Chondrocyte (in vitro differentiated cells): ENCODE measurements at regions not wholly inside any gene's neighbourhood (a gene's known extent, or its start where the extent isn't known, plus 50 kb on each side); places are given as distances from the start of the nearest gene placed in this dataset.

Experiments used
- DNase-seq: peaks from one replicate; pipeline ENCODE4 v3.0.0; 2021; ENCODE audit warnings: mixed read lengths, low spot score
- H3K27ac Mint-ChIP-seq: one replicate; pipeline ENCODE4 v1.8.0; 2021; ENCODE audit warnings: mild to moderate bottlenecking, moderate library complexity, mixed read lengths; ENCODE audit not compliant: unreplicated experiment
- H3K27me3 Mint-ChIP-seq: 2 replicates; pipeline ENCODE4 v1.8.0; 2021; ENCODE audit warnings: low read depth, mixed read lengths
- H3K36me3 Mint-ChIP-seq: 2 replicates; pipeline ENCODE4 v1.8.0; 2021; ENCODE audit warnings: low read depth, mixed read lengths
- H3K4me1 Mint-ChIP-seq: 2 replicates; pipeline ENCODE4 v1.8.0; 2021; ENCODE audit warnings: low read depth, mild to moderate bottlenecking, mixed read lengths
- H3K4me3 Mint-ChIP-seq: one replicate; pipeline ENCODE4 v1.8.0; 2021; ENCODE audit warnings: mild to moderate bottlenecking, moderate library complexity, mixed read lengths; ENCODE audit not compliant: unreplicated experiment
- H3K9me3 Mint-ChIP-seq: 2 replicates; pipeline ENCODE4 v1.8.0; 2021; ENCODE audit warnings: low read depth, mixed read lengths
- TF ChIP-seq, protein P1 (sequence below): fragments of 200-600 bp; sonication (generic); IDR thresholded peaks from 2 replicates; pipeline ENCODE4 v1.5.0; 2021; ENCODE audit warnings: antibody characterized with exemption, mild to moderate bottlenecking, moderate library complexity

- H3K4me3 Mint-ChIP-seq: no peak overlapping the region
- H3K27ac Mint-ChIP-seq: no peak overlapping the region
- TF ChIP-seq, protein P1, sequence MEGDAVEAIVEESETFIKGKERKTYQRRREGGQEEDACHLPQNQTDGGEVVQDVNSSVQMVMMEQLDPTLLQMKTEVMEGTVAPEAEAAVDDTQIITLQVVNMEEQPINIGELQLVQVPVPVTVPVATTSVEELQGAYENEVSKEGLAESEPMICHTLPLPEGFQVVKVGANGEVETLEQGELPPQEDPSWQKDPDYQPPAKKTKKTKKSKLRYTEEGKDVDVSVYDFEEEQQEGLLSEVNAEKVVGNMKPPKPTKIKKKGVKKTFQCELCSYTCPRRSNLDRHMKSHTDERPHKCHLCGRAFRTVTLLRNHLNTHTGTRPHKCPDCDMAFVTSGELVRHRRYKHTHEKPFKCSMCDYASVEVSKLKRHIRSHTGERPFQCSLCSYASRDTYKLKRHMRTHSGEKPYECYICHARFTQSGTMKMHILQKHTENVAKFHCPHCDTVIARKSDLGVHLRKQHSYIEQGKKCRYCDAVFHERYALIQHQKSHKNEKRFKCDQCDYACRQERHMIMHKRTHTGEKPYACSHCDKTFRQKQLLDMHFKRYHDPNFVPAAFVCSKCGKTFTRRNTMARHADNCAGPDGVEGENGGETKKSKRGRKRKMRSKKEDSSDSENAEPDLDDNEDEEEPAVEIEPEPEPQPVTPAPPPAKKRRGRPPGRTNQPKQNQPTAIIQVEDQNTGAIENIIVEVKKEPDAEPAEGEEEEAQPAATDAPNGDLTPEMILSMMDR: no peak
- no peaks in the 10 kb centered on the region for H3K36me3 Mint-ChIP-seq
- no peak for DNase-seq
- H3K9me3 Mint-ChIP-seq: no peaks in the 10 kb centered on the region
- H3K4me1 Mint-ChIP-seq: no peaks in the 10 kb centered on the region
- peaks cover 10% of the 10 kb centered on the region for H3K27me3 Mint-ChIP-seq
Observed at GRCh38 chr7:113454597-113455169, 336.3 kb upstream of the SMIM30 start.

- no peak overlapping the region for H3K27ac Mint-ChIP-seq
- no peak overlapping the region for H3K4me3 Mint-ChIP-seq
- peaks cover 12% of the 10 kb centered on the region for H3K27me3 Mint-ChIP-seq
- DNase-seq: no peak
- TF ChIP-seq, protein P1: no peak
- H3K9me3 Mint-ChIP-seq: no peaks in the 10 kb centered on the region
- H3K36me3 Mint-ChIP-seq: no peaks in the 10 kb centered on the region
- no peaks in the 10 kb centered on the region for H3K4me1 Mint-ChIP-seq
Observed at GRCh38 chr7:113452245-113452644, 333.9 kb upstream of the SMIM30 start.

- Mint-ChIP-seq H3K4me3 (no peak overlapping the region), H3K36me3 (no peaks in the 10 kb centered on the region), H3K27me3 (peaks cover 13% of the 10 kb centered on the region), H3K27ac (no peak overlapping the region), H3K9me3 (no peaks in the 10 kb centered on the region), H3K4me1 (no peaks in the 10 kb centered on the region)
- TF ChIP-seq, protein P1: no peak
- no peak for DNase-seq
Observed at GRCh38 chr7:113446791-113447190, 328.4 kb upstream of the SMIM30 start.

- no peaks in the 10 kb centered on the region for H3K36me3 Mint-ChIP-seq
- DNase-seq: no peak
Observed at GRCh38 chr7:113446391-113446790, 328.0 kb upstream of the SMIM30 start.

DNA sequence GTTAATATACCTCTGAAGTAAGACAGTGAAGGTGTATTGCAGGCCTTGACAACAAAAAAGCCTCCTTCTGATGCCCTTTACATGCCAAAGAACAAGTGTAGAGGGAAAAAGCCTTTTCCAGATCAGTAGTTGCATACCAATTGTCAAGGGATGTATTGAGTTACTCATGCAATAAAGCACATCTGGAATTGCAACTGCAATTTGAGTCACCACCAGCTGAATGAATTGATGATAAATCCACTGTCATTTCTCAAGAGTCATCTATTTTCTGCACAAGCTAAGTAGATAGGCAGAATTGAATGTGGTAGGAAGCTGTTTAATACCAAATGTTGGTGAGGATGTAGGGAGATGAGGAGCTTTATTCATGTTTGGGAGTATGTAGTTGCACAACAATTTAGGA is 325.9 kb upstream of the SMIM30 start:
- no peaks in the 10 kb centered on the region for H3K4me1 Mint-ChIP-seq
- peaks cover 10% of the 10 kb centered on the region for H3K27me3 Mint-ChIP-seq
- no peak overlapping the region for H3K27ac Mint-ChIP-seq
- H3K36me3 Mint-ChIP-seq: no peaks in the 10 kb centered on the region
- no peak for DNase-seq
- H3K9me3 Mint-ChIP-seq: peaks cover 3% of the 10 kb centered on the region
- H3K4me3 Mint-ChIP-seq: no peak overlapping the region
- TF ChIP-seq, protein P1: no peak

More at GRCh38 chr7:113446391-113446790, 328.0 kb upstream of the SMIM30 start:
- Mint-ChIP-seq H3K9me3 (no peaks in the 10 kb centered on the region), H3K27ac (no peak overlapping the region), H3K4me3 (no peak overlapping the region), H3K4me1 (no peaks in the 10 kb centered on the region), H3K27me3 (peaks cover 13% of the 10 kb centered on the region)
- TF ChIP-seq, protein P1: no peak
